ENCODE measurements at regions not wholly inside any gene's neighbourhood (a gene's known extent, or its start where the extent isn't known, plus 50 kb on each side); places are given as distances from the start of the nearest gene placed in this dataset.

- TF ChIP-seq ZNF391 (tag by site-specific recombination; IDR thresholded peaks at IDR 0.05; ENCODE audit: borderline replicate concordance, low read depth) (no peak), CTCF (tag by site-specific recombination; IDR thresholded peaks at IDR 0.05) (no peak), HOXD13 (CRISPR knock-in tag; IDR thresholded peaks at IDR 0.05; ENCODE audit: borderline replicate concordance) (no peak), ZNF248 (tag by site-specific recombination; IDR thresholded peaks at IDR 0.05) (no peak)
Observed at GRCh38 chr10:29766753-29767152, 132.0 kb upstream of the SVIL start.
